HG03521 (cell line): ENCODE measurements at regions not wholly inside any gene's neighbourhood (a gene's known extent, or its start where the extent isn't known, plus 50 kb on each side); places are given as distances from the start of the nearest gene placed in this dataset.
A peak's percentile ranks its signal among the peaks of the same experiment; 100 is the strongest.

Source experiments
- ATAC-seq: cut with Tn5 transposase; IDR thresholded peaks from one replicate; pipeline ENCODE4 v1.9.1; 2021; ENCODE audit warnings: mild to moderate bottlenecking, moderate library complexity; ENCODE audit not compliant: unreplicated experiment

DNA sequence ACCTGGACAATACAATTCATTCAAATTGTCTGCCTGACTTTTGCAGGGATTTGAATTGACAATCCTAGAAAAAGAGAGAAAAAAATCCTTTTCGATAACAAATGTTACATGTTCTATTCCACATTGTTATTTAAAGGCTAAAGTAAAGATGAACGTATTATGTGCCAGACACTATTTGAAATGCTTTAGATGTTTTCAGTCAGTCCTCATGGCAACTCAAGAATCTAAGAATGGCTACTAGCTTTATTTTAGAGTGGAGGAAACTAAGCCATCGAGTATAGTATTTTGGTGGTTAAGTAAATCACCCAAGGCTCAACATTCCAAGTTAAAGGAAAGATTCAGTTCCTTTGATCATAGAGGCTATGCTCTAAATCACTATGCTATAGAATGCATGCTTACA lies 558.6 kb upstream of the MAN1A1 start:
- no peak for ATAC-seq

- no peak for ATAC-seq
Observed at GRCh38 chr6:119902681-119903080, 553.1 kb upstream of the MAN1A1 start.

GRCh38 chr6:119896806-119897205 lies 547.2 kb upstream of the MAN1A1 start:
- ATAC-seq = no peak

- ATAC-seq = no peak
Observed at GRCh38 chr6:119895626-119896025, 546.1 kb upstream of the MAN1A1 start.

DNA sequence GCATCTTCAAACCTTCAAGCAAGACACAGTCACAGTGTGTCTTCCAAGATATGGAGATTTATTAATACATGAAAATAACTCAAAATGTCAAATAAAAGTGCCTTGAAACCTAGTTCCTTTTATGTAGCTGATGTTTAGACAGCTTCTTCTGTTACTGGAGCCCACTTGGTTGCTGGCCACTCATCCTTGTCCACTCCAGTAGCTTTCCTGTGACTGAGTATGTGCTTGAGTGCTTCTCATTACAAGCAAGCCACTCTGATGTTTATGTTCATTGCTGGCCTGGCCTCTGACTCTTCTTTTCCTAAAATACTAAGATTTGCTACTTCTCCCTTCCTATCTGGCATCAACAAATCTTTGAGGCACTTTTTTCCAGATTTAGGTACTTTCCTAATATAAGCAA lies 545.2 kb upstream of the MAN1A1 start:
- no peak for ATAC-seq

DNA sequence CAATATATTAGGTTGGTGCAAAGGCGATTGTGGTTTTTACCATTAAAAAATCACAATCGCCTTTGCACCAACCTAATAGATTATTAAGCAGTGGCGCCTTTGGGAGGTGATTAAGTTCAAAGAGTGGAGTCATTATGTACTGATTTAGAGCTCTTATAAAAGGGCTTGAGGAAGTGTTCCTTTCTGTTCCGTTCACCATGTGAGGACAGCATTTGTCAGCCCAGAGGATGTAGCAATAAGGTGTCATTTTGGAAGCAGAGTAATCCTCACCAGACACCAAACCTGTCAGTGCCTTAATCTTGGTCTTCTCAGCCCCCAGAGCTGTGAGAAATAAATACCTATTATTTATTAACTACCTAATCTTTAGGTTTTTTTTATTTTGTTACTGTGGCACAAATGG lies 542.1 kb upstream of the MAN1A1 start:
- ATAC-seq = no peak

DNA sequence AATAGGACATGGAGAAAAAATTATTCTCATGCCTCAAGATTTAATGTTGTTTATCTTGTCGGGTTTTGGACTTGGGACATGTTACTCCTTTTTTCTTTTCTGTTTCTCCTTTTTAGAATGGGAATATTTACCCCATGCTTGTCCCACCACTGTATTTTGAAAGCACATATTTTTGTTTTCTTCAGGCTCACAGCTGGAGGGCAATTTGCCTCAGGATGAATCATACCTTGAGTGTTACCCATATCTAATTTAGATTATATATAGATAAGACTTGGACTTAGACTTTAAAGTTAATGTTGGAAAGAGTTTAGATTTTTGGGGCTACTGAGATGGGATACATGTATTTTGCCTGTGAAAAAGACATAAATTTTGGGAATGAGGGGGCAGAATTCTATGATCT lies 541.6 kb upstream of the MAN1A1 start:
- ATAC-seq = no peak

- no peak for ATAC-seq
Observed at GRCh38 chr6:119890470-119890869, 540.9 kb upstream of the MAN1A1 start.

DNA sequence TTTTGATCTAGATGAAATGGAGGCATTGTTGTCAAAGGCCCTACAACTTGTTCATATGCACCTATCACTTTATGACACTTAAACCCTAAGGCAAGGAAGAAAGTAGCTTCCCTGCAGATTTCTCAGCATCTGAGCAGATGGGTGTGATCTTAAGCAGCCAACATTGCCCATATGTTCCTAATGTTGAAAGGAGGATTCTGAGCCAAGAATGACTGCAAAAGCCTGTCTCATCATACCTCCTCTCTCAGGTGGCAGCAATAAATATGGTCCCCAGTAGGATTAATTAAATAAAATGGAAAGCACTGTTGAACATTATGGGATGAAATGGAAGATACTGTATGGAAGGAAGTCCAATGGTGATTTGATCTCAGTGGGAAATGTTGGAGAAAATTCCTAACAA lies 538.1 kb upstream of the MAN1A1 start:
- ATAC-seq = no peak

DNA sequence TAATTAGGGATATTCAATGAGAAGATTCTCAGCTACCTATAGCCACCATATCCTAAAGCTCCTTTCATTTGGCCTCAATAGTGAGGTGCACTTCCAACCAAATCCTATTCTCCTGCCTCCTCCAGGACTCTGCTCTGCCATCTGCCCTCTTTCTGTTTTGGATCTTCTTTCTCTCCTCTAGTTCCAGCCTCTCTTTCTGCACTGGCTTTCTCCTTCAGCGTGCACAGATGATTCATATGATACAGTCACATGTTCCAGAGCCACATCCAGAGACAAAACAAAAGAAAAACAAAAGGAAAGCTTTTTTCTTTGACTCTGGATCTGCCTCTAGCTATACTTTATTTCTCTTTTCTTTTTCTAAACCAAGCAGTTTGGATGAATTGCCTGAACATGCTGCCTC lies 531.9 kb upstream of the MAN1A1 start:
- no peak for ATAC-seq

- no peak for ATAC-seq
Observed at GRCh38 chr6:119880840-119881239, 531.3 kb upstream of the MAN1A1 start.

GRCh38 chr6:119879731-119880130 lies 530.2 kb upstream of the MAN1A1 start:
- ATAC-seq = no peak

- ATAC-seq = no peak
Observed at GRCh38 chr6:119874381-119874780, 524.8 kb upstream of the MAN1A1 start.

GRCh38 chr6:119873107-119873506 lies 523.5 kb upstream of the MAN1A1 start:
- ATAC-seq = no peak

DNA sequence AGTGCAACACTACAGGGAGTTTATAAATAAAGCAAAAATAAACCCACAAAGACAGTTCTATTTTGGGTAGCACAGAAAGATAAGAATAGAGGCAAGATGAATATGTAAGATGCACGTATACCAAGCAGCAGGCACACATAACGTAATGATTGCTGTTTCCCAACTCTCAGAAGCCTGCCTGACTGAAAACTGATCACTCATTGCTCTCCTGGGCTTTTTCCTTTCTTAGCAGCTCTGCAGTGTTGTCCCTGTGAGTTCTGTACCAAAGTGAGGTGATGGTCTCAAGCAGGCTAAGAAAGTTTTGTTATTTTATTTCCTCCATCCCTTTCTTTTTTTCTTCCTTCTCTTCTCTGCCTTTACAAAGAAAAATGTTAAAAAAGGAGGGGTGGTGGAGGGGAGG lies 522.0 kb upstream of the MAN1A1 start:
- no peak for ATAC-seq

GRCh38 chr6:119865466-119866350 lies 516.1 kb upstream of the MAN1A1 start:
- ATAC-seq = no peak

DNA sequence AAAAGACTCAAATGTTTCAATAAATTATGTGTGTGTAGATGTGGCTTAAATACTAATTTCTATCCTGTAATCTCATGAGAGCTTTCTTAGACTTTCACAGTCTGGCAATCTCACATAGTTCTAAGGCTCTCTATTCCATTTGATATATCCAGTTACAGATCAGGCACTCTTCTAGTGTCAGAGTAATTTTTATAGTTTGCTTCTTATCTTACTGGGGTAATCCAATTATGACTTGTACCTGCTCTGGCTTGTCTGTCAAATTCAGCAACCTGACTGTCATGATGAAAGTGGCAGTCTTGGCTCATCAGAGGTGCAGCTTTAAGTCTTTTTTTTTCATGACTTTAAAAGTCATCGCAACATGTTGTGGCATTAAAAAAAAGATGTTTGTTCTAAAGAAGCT lies 513.2 kb upstream of the MAN1A1 start:
- ATAC-seq = no peak

DNA sequence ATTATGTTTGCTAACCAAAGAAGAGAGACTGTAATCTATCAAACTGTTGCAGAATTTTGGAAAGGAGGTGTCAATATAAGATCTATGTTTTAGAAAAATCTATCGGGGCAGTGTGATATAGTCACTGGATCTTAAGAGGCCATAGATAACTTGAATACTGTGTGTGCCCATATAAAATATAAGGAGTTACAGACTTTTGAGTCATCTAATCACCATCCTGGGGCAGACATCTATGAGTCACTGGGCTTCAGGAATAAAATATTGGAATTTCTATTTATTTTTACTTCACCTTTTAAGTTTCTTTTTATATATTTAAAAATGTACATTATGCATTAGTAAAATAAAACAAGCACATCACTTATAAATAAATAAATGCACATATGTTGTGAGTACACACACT lies 509.3 kb upstream of the MAN1A1 start:
- no peak for ATAC-seq

- ATAC-seq = peak; percentile 56
Observed at GRCh38 chr6:119856136-119856535, 506.6 kb upstream of the MAN1A1 start.

GRCh38 chr6:119848696-119849095 lies 499.1 kb upstream of the MAN1A1 start:
- ATAC-seq = no peak

DNA sequence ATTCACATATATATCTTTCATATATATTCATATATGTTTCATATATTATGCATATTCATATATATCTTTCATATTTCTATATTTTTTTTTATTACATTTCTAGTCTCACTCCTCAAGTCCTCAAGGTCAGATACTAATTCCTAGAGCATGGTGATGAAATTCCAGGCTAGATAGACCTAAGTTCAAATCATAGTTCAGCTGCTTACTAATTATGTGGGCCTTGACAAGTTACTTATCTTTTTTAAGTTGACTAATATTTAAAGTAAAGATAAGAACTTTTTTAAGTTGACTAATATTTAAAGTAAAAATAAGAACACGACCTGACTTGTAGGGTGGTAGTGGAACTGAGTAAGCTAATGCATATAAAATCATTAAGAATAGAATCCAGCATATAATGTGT lies 495.6 kb upstream of the MAN1A1 start:
- ATAC-seq = no peak

DNA sequence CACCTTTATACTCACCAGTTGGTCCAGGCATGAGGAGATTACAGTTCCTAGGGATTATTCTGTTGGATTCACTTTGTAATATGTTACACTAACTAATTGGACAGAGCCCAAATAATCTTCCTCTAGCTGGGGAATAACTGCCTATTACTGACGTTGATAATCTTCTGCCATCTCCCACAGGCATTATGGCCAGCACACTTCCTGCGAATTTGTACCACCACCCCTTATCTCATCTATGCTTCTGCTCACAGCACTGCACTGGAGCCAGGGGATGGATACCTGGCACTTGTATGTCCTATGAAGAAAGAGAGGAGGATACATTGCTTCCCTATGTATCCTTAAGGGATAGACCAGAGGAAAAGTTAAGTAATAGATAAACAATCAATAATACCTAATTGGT lies 494.8 kb upstream of the MAN1A1 start:
- no peak for ATAC-seq

GRCh38 chr6:119842191-119842590 lies 492.6 kb upstream of the MAN1A1 start:
- no peak for ATAC-seq
